ENCODE measurements at regions not wholly inside any gene's neighbourhood (a gene's known extent, or its start where the extent isn't known, plus 50 kb on each side); places are given as distances from the start of the nearest gene placed in this dataset.

DNA sequence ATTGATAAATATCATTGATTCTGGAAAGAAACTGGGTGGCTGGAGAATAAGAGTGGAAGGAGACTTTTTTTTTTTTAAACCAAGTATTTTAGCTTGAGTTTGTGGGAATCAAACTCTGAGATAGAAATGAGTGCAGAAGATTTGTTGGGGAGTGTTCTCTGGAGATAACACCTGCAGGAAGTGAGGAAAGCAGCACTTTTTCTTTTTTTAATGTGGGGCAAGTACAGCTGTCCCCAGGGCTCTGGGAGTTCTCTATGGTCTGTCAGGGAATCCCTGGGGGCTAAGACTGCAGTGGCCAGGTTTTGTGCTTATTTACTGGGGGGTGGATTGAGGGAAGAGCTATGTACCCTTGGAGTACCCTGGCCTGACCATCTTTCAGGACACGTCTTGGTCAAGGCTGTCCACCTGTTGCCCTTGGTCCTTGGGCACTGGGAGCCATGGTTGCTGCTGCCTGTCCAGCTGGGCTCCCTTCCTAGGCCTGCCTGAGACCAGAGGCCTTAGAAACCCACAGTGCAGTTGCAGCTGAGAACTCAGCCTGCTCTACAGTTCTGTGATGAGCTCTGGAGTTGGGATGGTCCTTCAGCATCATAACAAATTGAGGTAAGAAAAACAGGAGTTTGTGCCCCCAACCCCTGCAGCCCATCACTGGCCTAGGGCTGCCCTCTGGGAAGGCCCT lies 85.8 kb downstream of the PHAX start:
- no peaks in the 10 kb centered on the region for H3K4me1 ChIP-seq
- H3K27me3 ChIP-seq: peaks cover 0 to 6% of the 10 kb centered on the region in 2 donors
- TF ChIP-seq, protein P1, sequence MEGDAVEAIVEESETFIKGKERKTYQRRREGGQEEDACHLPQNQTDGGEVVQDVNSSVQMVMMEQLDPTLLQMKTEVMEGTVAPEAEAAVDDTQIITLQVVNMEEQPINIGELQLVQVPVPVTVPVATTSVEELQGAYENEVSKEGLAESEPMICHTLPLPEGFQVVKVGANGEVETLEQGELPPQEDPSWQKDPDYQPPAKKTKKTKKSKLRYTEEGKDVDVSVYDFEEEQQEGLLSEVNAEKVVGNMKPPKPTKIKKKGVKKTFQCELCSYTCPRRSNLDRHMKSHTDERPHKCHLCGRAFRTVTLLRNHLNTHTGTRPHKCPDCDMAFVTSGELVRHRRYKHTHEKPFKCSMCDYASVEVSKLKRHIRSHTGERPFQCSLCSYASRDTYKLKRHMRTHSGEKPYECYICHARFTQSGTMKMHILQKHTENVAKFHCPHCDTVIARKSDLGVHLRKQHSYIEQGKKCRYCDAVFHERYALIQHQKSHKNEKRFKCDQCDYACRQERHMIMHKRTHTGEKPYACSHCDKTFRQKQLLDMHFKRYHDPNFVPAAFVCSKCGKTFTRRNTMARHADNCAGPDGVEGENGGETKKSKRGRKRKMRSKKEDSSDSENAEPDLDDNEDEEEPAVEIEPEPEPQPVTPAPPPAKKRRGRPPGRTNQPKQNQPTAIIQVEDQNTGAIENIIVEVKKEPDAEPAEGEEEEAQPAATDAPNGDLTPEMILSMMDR (IDR thresholded peaks at IDR 0.05): no peak
- no peak overlapping the region for H3K4me3 ChIP-seq
- H3K27ac ChIP-seq: no peak overlapping the region
- no peak for ATAC-seq
- no peaks in the 10 kb centered on the region for H3K36me3 ChIP-seq
- DNase-seq: no peak
- no peaks in the 10 kb centered on the region for H3K9me3 ChIP-seq
- intact Hi-C loops (cut with DNase I): no loop called here

DNA sequence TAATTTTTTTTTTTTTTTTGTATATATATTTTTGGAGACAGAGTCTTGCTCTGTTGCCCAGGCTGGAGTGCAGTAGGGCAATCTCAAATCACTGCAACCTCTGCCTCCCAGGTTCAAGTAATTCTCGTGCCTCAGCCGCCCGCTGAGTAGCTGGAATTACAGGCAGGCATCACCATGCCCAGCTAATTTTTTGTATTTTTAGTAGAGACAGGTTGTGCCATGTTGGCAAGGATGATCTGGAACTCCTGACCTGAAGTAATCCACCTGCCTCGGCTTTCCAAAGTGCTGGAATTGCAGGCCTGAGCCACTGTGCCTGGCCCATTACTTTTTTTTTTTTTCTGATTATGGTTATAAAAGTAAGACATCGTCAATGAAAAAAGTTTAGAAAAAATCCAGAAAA lies 84.0 kb upstream of the LMNB1 start:
- H3K27me3 ChIP-seq: no peaks in the 10 kb centered on the region
- no peak overlapping the region for H3K4me3 ChIP-seq
- ATAC-seq: no peak
- no peaks in the 10 kb centered on the region for H3K9me3 ChIP-seq
- no peaks in the 10 kb centered on the region for H3K36me3 ChIP-seq
- TF ChIP-seq, protein P1 (IDR thresholded peaks at IDR 0.05): no peak
- H3K4me1 ChIP-seq: no peaks in the 10 kb centered on the region
- H3K27ac ChIP-seq: no peak overlapping the region
- no peak for DNase-seq
- intact Hi-C loops (cut with DNase I): no loop called here

DNA sequence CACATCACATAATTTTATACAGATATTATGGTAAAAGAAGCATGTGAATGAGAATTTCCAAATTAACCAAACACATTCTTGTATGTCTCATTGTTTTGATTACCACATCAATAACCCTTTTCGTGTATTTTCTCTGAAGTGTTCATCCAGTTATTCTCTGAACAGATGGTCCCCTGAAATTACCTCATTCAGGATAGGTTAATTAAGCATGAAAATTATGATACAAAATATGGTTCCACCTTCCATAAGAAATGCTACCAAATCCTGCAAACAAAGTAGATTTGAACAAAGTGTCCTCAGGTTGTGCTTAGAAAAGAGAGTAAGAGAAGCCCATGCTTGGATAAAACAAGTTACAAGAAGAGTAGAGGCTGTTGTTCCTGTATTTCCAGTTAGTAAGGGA lies 83.1 kb upstream of the LMNB1 start:
- H3K4me1 ChIP-seq: no peaks in the 10 kb centered on the region
- H3K27ac ChIP-seq: no peak overlapping the region
- intact Hi-C loops (cut with DNase I): no loop called here
- H3K27me3 ChIP-seq: no peaks in the 10 kb centered on the region
- DNase-seq: no peak
- H3K9me3 ChIP-seq: no peaks in the 10 kb centered on the region
- H3K36me3 ChIP-seq: no peaks in the 10 kb centered on the region
- H3K4me3 ChIP-seq: no peak overlapping the region
- ATAC-seq: no peak
- TF ChIP-seq, protein P1 (IDR thresholded peaks at IDR 0.05): no peak

DNA sequence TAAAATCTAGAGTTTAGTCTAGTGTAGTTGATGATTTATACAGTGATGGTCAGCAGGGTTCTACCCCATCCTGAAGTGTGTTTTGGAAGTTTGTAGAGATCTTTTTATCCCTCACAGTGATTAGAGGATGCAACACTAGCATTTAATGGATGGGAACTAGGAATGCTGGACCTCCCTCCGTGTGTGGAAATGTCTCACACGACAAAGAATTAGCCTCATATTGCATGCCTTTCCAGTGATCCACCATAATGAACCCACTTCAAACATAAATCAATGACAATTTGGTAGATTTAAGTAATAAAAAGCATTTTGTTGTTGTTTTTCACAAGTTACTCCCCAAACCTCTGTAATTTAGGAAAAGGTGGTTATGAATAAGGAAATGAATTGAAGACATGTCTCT lies 82.5 kb upstream of the LMNB1 start:
- H3K9me3 ChIP-seq: no peaks in the 10 kb centered on the region
- H3K4me3 ChIP-seq: no peak overlapping the region
- no peaks in the 10 kb centered on the region for H3K36me3 ChIP-seq
- no peak overlapping the region for H3K27ac ChIP-seq
- intact Hi-C loops (cut with DNase I): no loop called here
- H3K27me3 ChIP-seq: no peaks in the 10 kb centered on the region
- DNase-seq (no peak), ATAC-seq (no peak)
- no peaks in the 10 kb centered on the region for H3K4me1 ChIP-seq
- TF ChIP-seq, protein P1 (IDR thresholded peaks at IDR 0.05): no peak

DNA sequence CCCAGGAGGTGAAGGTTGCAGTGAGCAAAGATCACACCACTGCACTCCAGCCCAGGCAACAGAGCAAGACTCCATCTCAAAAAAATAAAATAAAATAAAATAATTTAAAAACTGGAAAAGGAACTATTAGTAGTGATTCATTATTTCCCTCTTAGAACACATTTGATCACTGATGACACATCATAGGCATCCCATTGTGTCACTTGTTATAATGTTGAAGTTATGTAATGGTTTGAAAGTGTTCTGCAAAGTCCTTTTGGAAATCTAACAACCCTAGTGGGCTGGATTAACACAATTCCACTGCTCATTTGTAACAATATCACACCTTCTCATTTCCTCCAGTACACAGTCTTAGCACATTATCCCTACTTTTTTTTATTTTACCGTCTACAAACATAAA lies 81.8 kb upstream of the LMNB1 start:
- intact Hi-C loops (cut with DNase I): no loop called here
- Histone ChIP-seq H3K4me3 (no peak overlapping the region), H3K9me3 (no peaks in the 10 kb centered on the region)

More for the DNA sequence above, 81.8 kb upstream of the LMNB1 start:
- no peak for ATAC-seq
- no peak overlapping the region for H3K27ac ChIP-seq
- DNase-seq: no peak
- no peaks in the 10 kb centered on the region for H3K36me3 ChIP-seq
- H3K27me3 ChIP-seq: no peaks in the 10 kb centered on the region
- H3K4me1 ChIP-seq: no peaks in the 10 kb centered on the region
- TF ChIP-seq, protein P1 (IDR thresholded peaks at IDR 0.05): no peak

All from left lung (tissue), 4 donors.